GM18868 (cell line): ENCODE measurements at regions not wholly inside any gene's neighbourhood (a gene's known extent, or its start where the extent isn't known, plus 50 kb on each side); places are given as distances from the start of the nearest gene placed in this dataset.

ENCODE experiments used
- ATAC-seq: cut with Tn5 transposase; IDR thresholded peaks from one replicate; pipeline ENCODE4 v1.9.1; 2021; ENCODE audit warnings: mild to moderate bottlenecking, moderate library complexity; ENCODE audit not compliant: unreplicated experiment

DNA sequence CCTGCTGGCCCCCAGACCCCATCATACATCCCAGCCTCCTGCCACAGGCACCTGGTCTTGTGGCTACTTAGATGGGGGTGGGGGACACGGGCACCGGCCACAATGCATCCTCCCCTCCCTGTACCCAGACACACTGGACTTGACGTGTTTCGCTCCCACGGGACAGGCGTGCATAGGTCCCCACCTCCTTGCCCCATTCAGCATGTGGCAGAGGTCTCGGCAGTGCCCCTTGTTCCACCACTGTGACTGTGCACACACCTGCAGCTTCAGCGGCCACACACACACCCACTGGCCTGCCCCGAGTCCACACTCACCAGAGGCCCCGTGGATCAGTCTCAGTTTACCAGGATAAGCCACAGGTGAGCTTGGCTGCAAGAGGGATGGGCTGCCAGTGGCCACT, 109.6 kb downstream of the ENGASE start:
- ATAC-seq: no peak

DNA sequence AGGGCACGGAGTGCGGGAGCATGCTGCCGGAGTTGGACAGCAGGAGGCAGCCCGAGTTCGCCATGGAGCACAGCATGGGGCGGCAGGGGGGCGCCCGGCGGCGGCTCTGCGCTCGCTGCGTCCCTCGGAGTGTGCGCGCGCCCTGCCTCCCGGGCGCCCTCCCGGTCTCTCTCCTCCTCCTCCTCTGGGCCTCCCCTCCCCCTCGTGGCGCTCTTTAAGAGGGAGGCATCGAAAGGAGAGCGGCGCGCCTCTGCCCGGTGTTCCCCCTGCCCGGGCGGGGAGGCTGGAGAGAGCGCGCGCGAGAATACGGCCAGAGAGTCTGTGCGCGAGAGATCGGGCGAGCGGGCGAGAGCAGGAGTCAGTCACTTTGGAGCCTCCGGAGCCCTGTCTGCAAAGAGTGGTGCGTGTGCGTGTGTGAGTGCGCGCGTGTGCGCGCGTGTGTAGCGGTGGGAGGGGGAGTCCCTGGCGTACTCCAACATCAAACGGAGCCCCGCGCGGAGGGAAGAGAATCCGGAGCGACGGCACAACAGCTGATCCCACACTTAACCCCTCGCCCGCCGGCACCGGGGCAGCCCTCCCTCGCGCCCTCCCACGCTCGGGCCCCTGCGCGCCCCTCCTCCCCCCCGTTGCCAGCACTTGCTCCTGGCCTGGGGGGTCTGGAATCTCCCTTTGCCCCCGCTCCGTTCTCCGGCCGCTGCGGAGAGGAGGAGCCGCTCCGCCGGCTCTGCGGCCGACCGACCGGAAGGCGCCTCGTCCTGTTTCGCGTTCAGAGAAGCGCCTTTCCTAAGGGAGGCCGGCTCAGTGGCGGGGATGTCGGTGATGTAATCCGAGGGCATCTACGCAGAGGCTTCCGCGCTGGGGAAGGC, 108.9 kb downstream of the ENGASE start:
- ATAC-seq: no peak

DNA sequence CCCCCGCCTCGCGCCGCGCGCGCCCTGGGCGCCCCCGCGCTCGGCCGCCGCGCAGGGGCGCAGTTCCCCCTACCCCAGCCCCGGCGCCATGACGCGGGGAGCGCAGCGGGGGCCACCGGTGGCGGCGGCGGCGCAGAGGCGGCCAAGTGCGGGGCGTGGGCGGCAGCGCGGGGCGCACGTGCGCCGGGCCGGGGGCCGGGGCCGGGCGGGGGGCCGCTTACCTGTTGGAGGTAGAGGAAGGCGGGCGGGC, 108.3 kb downstream of the ENGASE start:
- ATAC-seq: no peak

DNA sequence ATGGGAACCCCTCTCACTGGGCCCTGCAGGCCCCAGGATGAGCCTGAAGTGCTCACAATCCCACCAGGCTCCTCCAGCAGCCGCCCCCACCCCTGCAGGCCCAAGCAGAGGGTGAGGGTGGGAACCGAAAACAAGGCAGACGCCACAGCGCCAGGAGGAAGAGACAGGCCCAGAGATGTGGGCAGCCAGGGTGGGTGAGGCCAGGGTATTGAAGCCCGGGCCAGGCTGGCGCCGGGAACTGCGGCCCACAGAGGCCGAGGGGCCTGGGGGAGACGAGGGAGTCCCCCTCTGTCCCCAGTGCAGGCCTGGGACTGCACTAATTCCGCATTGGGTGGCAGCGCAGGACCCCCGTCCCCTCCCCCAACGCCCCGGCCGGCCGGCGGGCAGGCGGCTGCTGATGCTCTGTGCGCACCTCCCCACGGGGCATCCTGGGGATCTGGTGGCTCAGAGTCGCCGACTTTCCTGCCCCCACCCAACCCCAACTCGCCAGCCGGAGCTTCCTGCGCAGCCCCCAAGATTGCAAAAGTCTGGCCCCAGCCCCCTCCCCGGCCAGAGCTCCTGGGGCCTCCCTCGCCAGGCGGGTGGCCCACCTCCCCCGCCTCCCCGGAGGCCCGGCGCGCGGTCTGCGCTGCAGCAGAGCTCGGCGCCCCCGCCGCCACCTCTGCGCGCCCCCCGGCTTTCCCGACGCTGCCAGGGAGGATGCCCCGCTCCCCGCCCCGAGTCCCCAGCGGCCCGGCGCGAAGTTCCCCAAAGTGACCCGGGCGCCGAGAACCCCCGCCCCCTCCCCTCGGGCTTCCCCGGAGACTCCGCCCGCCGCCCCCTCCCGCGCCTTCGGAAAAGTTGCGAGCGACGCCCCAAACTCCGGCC, 107.8 kb downstream of the ENGASE start:
- no peak for ATAC-seq

DNA sequence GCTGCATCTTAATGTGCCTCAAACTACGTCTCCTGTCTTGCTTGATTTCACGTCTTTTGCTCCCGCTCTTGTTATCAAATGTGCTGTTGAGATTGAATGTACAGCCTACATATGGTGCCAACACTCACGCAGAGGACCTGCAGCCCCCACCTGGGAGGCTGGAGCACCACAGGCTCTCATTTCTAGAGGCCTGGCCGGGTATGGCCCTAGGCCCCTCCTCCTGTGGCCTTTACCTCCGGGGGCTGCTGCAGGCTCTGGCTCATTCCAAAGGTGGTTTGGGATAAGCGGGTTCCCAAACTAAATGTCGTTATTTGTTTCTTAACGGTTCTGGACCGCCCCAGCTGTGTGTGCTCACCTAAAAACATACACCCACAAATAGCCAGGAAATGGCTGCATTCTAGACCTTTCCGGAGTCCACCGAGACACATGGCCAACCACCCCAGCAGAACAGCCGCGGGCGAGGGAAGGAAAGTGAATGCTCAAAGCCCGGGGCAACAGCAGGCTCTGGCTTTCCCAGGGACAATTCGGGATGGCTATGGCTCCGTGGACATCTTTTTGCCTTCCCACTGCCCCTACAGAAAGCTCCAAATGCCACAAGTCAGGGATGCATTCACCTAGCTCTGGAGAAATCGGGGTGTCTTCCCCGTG, 105.9 kb downstream of the ENGASE start:
- ATAC-seq: no peak

DNA sequence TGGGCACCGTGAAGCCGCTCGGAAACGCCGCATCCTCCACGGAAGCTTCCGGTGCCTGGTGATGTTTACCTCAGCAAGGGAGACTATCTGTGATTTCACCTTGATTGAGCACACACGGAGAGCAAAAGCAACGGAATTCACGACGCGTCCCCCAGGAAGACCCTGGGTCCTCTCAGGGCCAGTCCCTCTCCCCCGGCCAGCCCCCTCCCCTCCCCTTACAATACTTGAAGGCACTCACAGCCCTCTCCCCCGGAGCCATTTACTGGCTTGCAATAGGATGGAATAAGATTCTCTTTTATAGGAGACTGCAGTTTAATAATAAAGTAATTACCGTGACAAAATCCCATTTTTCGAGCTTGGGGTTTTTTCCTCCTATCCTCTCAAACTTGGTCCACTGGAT, 104.7 kb downstream of the ENGASE start:
- no peak for ATAC-seq

DNA sequence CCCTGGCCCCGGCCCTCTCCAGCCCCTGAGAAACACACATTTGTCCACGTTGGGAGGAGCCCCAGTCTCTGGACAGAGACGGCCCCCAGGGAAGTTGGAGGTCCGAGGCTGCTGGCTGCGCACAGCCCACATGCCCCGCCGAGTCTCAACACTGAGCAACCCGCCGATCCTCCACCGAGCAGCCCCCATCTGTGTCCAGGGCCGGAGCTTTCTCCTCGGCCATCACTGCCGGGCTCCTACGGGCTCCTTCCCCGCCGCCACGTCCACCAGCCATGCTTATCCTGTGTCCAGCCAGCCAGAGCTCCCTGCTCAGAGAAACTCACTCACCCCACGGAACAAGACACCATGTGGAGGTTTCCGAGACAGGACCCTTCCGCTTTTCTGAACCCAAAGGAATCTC, 103.3 kb downstream of the ENGASE start:
- ATAC-seq: no peak

DNA sequence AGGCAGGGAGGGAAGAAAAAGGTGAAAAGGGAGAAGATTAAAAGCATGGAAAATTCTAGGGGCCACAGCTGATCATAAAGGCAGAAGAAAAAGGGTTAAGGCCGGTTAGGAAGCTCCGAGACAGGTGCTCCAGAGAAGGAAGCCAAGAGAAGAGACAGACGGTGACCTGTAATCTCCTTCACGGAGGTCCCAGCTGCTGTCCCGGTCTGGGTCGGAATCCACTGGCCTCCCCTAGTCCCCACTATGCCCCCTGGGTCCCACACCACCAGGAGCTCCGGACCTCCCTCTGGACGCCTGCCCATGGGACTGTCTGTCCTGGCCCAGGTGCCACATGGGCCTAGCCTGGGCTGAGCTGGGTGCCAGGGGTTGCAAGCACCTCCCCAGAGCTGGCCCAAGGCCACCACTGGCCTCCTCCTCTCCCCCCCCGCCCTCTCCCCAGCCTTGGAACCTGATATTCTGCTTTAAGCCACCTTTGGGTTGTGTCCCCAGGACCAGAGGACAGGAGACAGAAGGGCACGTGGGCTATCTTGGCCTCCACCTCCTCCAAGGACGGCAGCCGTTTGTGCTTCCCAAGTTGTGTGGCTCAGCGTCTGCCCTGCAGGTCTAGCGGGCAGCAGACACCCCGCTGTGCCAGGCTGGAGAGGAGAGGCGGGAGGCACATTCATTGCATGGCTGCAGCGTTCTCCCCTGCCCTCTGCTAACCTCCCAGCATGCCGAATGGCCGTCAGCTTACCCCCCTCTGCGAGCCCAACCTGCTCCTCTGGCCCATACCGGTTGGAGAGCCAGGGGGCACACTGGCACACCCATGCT, 102.4 kb downstream of the ENGASE start:
- no peak for ATAC-seq

DNA sequence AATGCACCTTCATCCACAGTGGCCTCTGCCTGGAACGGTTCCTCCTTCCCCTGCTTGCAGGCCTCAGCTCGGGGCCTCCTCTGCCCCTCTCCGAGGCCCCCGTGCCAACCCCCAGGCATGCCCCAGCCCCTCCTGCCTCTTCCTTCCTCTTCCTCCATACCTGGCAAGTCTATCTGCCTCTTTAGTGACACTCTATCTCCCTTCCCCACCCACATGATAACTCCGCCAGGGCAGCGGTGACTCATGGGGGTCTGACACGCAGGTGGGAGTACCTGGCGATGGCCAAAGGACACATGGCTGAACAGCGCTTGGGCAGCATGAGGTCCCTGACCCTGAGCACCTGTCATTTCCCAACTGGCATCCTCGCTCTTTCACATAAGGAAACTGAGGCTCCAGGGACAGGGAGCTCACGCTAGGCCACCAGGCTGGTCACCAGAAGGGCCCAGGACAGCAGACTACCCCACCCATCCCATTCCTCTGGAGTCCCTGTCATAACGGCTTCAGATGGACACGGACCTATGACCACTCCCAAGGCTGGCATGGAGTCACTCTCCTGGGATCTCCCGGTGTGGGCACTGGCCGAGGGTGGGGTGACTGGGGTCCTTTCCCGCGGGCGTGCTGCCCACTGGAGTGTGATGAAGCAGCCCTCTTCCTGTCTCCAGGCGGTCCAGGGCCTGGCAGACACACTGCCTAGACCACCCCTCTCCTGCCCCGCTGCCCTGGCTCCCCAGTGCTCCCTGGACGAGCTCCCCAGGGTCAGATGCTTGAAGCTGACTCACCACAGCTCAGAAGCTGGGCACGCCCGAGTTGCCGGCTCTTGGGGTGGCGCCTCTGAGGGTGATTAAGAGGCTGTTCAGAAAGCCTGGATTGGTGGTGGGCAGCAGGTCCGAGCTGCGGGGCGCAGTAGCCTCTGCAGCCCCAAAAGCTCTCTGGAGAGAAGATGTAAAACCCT, 100.6 kb downstream of the ENGASE start:
- ATAC-seq: no peak

DNA sequence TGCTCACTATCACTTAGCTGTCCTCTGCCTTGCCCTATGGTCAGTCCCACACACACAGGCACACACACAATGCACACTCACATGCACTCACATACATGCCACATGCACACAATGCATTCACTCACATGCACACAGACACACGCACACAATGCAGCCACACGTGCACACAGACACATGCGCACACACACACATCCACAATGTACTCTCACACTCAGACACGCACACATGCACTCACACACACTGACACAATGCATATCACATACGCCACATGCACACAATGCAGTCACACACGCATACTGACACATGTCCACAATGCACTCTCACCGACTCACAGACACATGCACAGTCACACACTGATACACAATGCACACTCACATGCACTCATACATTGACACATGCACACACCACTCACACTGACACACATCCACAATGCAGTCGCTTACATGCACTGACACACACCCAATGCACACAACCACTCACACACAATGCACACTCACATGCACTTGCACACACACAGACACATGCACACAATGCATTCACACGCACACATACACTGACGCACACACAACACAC, 99.7 kb downstream of the ENGASE start:
- no peak for ATAC-seq

DNA sequence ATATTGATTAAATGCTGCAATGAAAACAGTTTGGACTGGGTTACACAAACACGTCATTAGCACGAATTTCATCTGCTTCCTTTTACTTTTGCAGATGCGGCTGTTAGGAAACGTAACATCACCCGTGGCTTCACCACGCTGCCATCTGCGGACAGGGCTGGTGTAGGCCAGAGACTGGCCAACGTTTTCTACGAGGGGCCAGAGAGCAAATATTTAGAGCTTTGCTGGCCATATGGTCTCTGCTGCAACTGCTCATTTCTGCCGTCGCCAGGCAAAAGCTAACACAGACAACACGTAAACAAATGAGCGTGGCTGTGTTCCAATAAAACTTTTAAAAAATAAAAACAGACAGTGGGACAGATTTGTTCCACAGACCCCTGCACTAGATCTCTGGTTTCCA, 96.6 kb downstream of the ENGASE start:
- ATAC-seq: no peak

DNA sequence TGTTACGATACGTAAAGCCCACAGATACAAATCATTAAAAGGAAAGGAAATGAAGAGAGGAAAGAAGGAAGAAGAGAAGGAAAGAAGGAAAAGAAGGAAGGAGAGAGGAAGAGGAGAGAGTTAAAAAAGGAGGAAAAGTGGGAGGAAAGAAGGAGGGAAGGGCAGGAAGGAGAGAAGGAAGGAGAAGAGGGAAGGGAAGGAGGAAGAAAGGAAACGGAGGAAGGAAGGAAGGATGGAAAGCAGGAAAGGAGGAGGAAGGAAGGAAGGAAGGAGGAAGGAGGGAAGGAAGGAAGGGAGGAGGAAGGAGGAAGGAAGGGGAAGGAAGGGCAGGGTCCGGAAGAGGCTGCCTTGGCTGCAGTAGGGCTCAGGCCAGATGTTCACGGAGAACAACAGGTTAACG, 95.2 kb downstream of the ENGASE start:
- ATAC-seq: no peak

DNA sequence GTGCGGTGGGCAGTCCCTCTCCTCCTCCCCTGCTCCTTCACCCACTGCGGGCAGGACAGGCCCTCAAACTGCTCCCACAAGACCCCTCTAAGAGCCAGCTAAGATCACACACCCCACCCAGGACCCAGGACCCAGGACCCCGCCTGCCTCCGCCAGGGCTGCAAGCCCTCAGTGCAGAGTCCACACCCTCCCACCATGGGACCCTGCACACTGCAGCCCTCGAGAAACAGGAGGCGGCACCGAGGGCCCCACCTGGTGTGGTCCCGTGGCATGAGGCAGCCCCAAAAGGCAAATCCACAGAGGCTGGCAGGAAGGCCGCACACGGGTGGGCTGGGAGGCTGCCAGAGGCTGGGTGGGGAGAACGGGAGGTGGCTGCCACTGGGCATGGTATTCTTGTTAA, 94.7 kb downstream of the ENGASE start:
- ATAC-seq: no peak

DNA sequence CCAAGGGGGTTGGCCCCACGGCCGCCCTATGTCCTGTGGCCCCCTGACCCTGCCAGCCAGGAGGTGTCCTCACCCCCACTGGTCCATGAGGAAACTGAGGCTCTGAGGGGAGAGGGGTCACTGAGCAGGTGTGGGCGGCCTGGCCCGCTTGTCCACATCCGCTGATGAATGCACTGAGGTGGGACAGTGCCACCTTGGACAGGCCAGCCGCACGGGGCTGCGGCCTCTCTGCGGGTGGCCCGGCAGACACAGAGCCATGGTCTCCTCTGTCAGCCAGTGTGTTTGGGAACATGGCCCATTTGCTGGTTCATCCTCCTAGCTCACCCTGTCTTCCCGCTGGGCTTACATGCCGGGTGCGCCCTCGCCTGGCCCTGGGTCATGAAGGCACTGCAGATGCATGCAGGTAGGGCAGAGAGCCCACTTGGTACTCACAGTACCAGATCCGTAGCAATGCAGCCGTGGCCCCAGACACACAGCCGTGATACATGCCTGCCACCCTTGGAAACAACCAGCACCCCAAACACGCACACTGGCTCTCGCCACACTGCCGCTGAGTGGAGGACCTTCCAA, 93.9 kb downstream of the ENGASE start:
- ATAC-seq: no peak

DNA sequence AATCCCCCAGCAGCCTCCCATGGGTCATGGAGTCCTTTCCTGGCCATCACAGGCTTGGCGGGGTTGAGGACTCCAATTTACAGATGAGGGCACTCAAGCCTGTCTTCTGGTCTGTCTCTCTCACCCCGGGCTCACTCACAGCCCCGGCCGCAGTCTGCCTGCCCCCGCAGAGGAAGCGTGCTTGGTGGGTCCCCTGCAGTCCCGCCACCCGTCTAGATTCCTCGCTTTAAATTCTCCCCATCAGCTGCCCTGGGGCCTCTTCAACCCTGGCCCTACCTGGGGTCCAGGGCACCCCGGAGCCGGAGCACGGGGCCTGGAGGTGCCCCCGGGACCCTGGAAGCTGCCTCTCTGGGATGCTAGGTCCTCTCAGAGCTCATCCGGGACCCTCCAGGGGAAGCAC, 92.9 kb downstream of the ENGASE start:
- no peak for ATAC-seq

DNA sequence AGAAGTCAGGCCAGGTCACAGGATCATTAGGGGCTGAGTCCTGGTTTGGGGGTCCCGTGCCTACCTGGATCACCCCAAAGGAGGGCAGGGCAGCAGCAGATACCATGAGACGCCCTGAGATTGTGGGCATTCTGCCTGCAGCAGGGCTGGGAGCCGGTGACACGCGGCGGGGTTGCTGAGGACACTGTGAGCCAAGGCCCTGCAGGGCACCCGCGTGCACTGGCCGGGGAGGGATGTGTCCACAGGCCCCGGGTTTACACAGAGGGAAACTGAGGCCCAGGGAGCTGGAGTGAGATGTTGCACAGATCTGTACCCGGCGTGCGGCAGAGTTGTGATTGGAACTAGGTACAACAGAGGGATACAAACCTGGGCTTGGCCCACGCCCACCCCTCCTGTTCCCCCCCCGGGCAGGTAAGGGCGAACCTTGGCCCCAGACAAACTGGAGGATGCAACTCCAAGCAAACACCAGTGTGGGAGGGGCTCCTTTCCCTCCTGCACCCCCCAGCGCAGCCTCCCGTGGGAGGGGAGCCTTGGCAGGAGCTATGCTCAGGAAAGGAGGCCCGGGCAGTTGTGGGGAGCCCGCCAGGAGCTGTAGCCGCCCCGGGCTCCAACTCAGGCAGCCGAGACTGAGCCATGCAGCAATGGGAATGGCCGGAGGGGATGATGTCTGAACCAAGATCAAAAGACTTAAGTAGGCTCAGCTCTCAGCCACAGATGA, 91.3 kb downstream of the ENGASE start:
- no peak for ATAC-seq

DNA sequence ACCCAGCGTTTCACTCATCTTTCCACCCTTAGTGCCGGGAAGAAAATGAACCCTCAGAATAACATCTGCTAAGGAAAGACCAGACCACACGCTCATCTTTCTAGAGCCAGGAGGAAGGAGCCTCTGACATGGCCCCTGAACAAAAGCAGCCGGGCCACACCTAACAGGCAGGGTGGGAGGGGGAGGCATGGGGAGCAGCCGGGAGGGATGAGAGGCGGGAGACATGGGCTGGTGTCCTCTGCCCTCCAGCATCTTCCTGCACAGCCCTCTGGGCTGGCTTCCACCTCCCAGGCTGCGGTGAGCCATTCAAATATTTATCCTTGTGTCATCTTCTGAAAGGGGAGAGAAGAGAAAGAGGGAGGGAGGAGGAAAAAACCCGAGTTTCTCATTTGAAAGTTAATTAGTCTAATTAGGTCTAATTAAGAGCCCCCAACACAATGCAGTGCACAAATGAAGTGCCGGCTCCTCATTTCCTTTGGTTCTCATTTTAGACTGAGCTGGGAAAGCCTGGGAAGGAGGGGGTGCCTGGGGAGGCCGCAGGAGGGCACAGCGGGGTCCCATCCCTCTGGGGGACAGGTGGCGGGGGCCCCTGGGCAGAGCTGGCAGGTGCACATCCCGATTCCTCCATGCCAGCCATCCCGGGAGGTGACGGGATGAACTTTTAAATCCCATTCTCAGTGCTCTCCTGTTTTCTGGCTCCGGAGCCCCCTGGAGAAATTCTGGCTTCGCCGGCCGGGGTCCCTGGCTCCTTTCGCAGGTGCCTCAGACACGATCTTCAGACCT, 90.5 kb downstream of the ENGASE start:
- ATAC-seq: no peak

DNA sequence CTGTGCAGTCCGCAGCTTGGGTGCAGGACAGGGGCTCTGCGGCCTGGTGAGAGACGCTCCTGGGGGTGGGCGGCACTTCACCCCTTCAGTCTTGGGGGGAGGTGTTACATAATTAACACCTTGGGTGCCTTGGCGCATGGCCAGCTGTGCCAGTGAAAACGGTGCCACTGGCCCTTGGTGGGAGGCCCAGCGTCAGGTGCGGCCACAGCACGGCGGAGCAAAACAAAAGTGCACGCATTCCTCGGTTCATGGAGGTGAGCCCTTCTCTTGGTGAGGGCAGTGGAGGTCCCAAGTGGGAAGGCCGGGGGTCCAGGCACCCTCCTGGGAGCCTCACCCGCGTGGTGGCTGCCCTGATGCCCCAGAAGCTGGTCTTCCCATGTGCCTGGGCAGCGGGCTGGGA, 89.8 kb downstream of the ENGASE start:
- ATAC-seq: no peak
